Daoy (cell line): ENCODE measurements at regions not wholly inside any gene's neighbourhood (a gene's known extent, or its start where the extent isn't known, plus 50 kb on each side); places are given as distances from the start of the nearest gene placed in this dataset.
"Not testable (repeated sequence)": the region's sequence is repeated elsewhere in the genome, so short reads cannot be mapped to it uniquely, and the experiment has no call there.

Experiments used
- DNase-seq: peaks from one replicate; pipeline ENCODE4 v3.0.0-alpha.2; 2015; ENCODE audit warnings: low read depth

GRCh38 chr4:126850286-126850685 lies 782.5 kb upstream of the INTU start:
- DNase-seq = peak; percentile 81

- DNase-seq = peak; percentile 12
Measured at GRCh38 chr4:126851391-126851790, 781.4 kb upstream of the INTU start.

GRCh38 chr4:126853715-126854114 lies 779.0 kb upstream of the INTU start:
- no peak for DNase-seq

- DNase-seq = no peak
Measured at GRCh38 chr4:126856906-126857305, 775.9 kb upstream of the INTU start.

GRCh38 chr4:126859314-126859713 lies 773.4 kb upstream of the INTU start:
- DNase-seq = no peak

GRCh38 chr4:126859872-126860271 lies 772.9 kb upstream of the INTU start:
- DNase-seq = no peak

- DNase-seq = no peak
Measured at GRCh38 chr4:126860308-126860707, 772.4 kb upstream of the INTU start.

- no peak for DNase-seq
Measured at GRCh38 chr4:126869967-126870366, 762.8 kb upstream of the INTU start.

GRCh38 chr4:126871810-126872209 lies 760.9 kb upstream of the INTU start:
- no peak for DNase-seq

GRCh38 chr4:126874533-126874932 lies 758.2 kb upstream of the INTU start:
- no peak for DNase-seq

- DNase-seq = no peak
Measured at GRCh38 chr4:126888968-126889367, 743.8 kb upstream of the INTU start.

GRCh38 chr4:126890383-126890782 lies 742.4 kb upstream of the INTU start:
- no peak for DNase-seq

GRCh38 chr4:126890994-126891393 lies 741.8 kb upstream of the INTU start:
- no peak for DNase-seq

- no peak for DNase-seq
Measured at GRCh38 chr4:126894963-126895362, 737.8 kb upstream of the INTU start.

- DNase-seq = no peak
Measured at GRCh38 chr4:126895988-126896570, 736.7 kb upstream of the INTU start.

- DNase-seq = no peak
Measured at GRCh38 chr4:126897038-126897437, 735.7 kb upstream of the INTU start.

- DNase-seq = no peak
Measured at GRCh38 chr4:126898815-126899214, 733.9 kb upstream of the INTU start.

- no peak for DNase-seq
Measured at GRCh38 chr4:126899331-126899801, 733.4 kb upstream of the INTU start.

GRCh38 chr4:126906466-126906865 lies 726.3 kb upstream of the INTU start:
- no peak for DNase-seq

GRCh38 chr4:126907389-126907788 lies 725.4 kb upstream of the INTU start:
- DNase-seq = no peak

GRCh38 chr4:126916049-126916625 lies 716.6 kb upstream of the INTU start:
- no peak for DNase-seq

- peak; percentile 3 for DNase-seq
Measured at GRCh38 chr4:126916626-126917140, 716.1 kb upstream of the INTU start.

GRCh38 chr4:126922328-126922938 lies 710.3 kb upstream of the INTU start:
- DNase-seq = not testable (repeated sequence)
